ENCODE measurements at regions not wholly inside any gene's neighbourhood (a gene's known extent, or its start where the extent isn't known, plus 50 kb on each side); places are given as distances from the start of the nearest gene placed in this dataset.

- no peak overlapping the region for H3K27ac ChIP-seq (ENCODE audit: insufficient read length, low read depth, low read length)
- no peak overlapping the region for H3K27ac Mint-ChIP-seq
- DNase-seq: no peak
- H3T11ph ChIP-seq (ENCODE audit: low read length): no peak overlapping the region
- H3K56ac ChIP-seq (ENCODE audit: insufficient read length, low read depth, low read length): no peak overlapping the region
- H3K4me2 ChIP-seq (ENCODE audit: insufficient read depth, insufficient read length, low read length): no peak overlapping the region
- no peak overlapping the region for H2BK120ac ChIP-seq (ENCODE audit: low read depth, low read length, poor library complexity, severe bottlenecking)
- no peak overlapping the region for H2AK5ac ChIP-seq (ENCODE audit: insufficient read length, low read length)
- no peak overlapping the region for H4K8ac ChIP-seq (replicated peaks; ENCODE audit: insufficient read length, low read depth, low read length)
- no peaks in the 10 kb centered on the region for H4K20me1 ChIP-seq (ENCODE audit: control insufficient read depth, insufficient read depth, insufficient read length)
- H3K27me3 Mint-ChIP-seq (ENCODE audit: low read depth): no peaks in the 10 kb centered on the region; the same call in 1 of the 2 replicates
- H2BK12ac ChIP-seq (ENCODE audit: insufficient read length, low read depth, low read length): no peak overlapping the region
- H3K4me1 Mint-ChIP-seq: no peaks in the 10 kb centered on the region
- WGBS (ENCODE audit: extremely low coverage, insufficient read length, low lambda C conversion rate): no CpG with 5 or more reads among the region's 1 CpG
- H3K23ac ChIP-seq (ENCODE audit: insufficient read length, low read depth, low read length): no peak overlapping the region
- no peaks in the 10 kb centered on the region for H3K23me2 ChIP-seq (ENCODE audit: insufficient read length, low read depth, low read length, poor library complexity, severe bottlenecking)
- no peak overlapping the region for H4K91ac ChIP-seq (ENCODE audit: insufficient read length, low read depth, low read length)
- H3K4ac ChIP-seq (ENCODE audit: low read depth, low read length): no peak overlapping the region
- no peaks in the 10 kb centered on the region for H3K4me1 ChIP-seq (ENCODE audit: insufficient read depth, low read length)
- H3K9me3 Mint-ChIP-seq: peaks cover 15 to 26% of the 10 kb centered on the region in 2 experiments
- no peak overlapping the region for H2AFZ ChIP-seq (ENCODE audit: low read length)
- H2BK20ac ChIP-seq (ENCODE audit: low read depth, low read length, poor library complexity, severe bottlenecking): no peak overlapping the region
- no peaks in the 10 kb centered on the region for H3K27me3 ChIP-seq (ENCODE audit: insufficient read depth, low read length)
- H3K36me3 Mint-ChIP-seq (ENCODE audit: insufficient read depth in 1 of 3, low read depth in 3 of 3): peaks cover 13 to 25% (median 19%) of the 10 kb centered on the region in 3 experiments; a peak in 6 of 7 replicates
- H3K79me1 ChIP-seq (ENCODE audit: insufficient read depth, low read depth, low read length, poor library complexity, severe bottlenecking): no peaks in the 10 kb centered on the region
- no peak overlapping the region for H3K9ac ChIP-seq (ENCODE audit: extremely low read depth, insufficient read length, low read length)
- no peak overlapping the region for H3K14ac ChIP-seq (ENCODE audit: insufficient read depth, low read length)
- TF ChIP-seq CTCF (conservative IDR thresholded peaks at IDR 0.05): no peak
- H3K4me3 Mint-ChIP-seq: no peak overlapping the region
- H2BK5ac ChIP-seq (ENCODE audit: insufficient read length, low read length): no peak overlapping the region
- no peak overlapping the region for H3K18ac ChIP-seq (ENCODE audit: insufficient read length, low read depth, low read length)
- no peak overlapping the region for H4K5ac ChIP-seq (ENCODE audit: insufficient read length, low read depth, low read length)
- no peaks in the 10 kb centered on the region for H3K79me2 ChIP-seq (ENCODE audit: insufficient read depth, low read length)
- H2BK15ac ChIP-seq (ENCODE audit: low read depth, low read length): no peak overlapping the region
- H3K9me3 ChIP-seq (ENCODE audit: control insufficient read depth, low read depth, low read length): no peaks in the 10 kb centered on the region
Observed at GRCh38 chr5:12385095-12385494, 480.8 kb upstream of the CTNND2 start.
